Mucosa of stomach (tissue), 1 donor: ENCODE measurements at regions not wholly inside any gene's neighbourhood (a gene's known extent, or its start where the extent isn't known, plus 50 kb on each side); places are given as distances from the start of the nearest gene placed in this dataset.

Experiments
- H3K27me3 ChIP-seq: one replicate; pipeline ENCODE4 v1.7.0; 2013; ENCODE audit warnings: mild to moderate bottlenecking, low read length; ENCODE audit not compliant: control insufficient read depth, insufficient read depth
- H3K36me3 ChIP-seq: one replicate; pipeline ENCODE4 v1.7.0; 2013; ENCODE audit warnings: low read length; ENCODE audit not compliant: control insufficient read depth, insufficient read depth
- H3K4me1 ChIP-seq: one replicate; pipeline ENCODE4 v1.7.0; 2013; ENCODE audit warnings: mild to moderate bottlenecking, low read length; ENCODE audit not compliant: control insufficient read depth, insufficient read depth
- H3K4me3 ChIP-seq: one replicate; pipeline ENCODE4 v1.7.0; 2013; ENCODE audit warnings: low read length
- H3K9ac ChIP-seq: one replicate; pipeline ENCODE4 v1.7.0; 2013; ENCODE audit warnings: mild to moderate bottlenecking, low read length, moderate library complexity
- H3K9me3 ChIP-seq: one replicate; pipeline ENCODE4 v1.7.0; 2013; ENCODE audit warnings: mild to moderate bottlenecking, low read length, moderate library complexity; ENCODE audit not compliant: control insufficient read depth
- donor health status: Pancreatic carcinoma.

DNA sequence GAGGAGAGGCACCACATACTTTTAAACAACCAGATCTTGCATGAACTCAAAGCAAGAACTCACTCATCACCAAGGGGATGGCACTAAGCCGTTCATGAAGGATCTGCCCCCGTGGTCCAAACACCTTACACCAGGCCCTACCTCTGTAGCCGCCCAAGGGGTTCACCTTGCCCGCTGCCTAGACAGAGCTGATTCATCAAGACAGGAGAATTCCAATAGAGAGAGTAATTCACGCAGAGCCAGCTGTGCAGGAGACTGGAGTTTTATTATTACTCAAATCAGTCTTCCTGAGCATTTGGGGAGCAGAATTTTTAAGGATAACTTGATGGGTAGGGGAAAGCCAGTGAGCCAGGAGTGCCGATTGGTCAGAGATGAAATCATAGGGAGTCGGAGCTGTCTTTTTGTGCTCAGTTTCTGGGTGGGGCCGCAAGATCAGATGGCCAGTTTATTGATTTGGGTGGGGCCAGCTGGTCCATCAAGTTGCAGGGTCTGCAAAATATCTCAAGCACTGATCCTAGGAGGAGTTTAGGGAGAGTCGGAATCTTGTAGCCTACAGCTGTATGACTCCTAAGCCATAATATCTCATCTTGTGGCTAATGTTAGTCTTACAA, 364.7 kb downstream of the PCDH7 start:
- H3K36me3 ChIP-seq = no peaks in the 10 kb centered on the region
- no peaks in the 10 kb centered on the region for H3K27me3 ChIP-seq
- H3K4me1 ChIP-seq = peaks cover 8% of the 10 kb centered on the region
- no peaks in the 10 kb centered on the region for H3K9me3 ChIP-seq
- H3K9ac ChIP-seq = no peak overlapping the region
- no peak overlapping the region for H3K4me3 ChIP-seq

GRCh38 chr4:31085689-31086088, 365.5 kb downstream of the PCDH7 start:
- H3K9ac ChIP-seq = no peak overlapping the region
- H3K4me3 ChIP-seq = no peak overlapping the region
- no peaks in the 10 kb centered on the region for H3K27me3 ChIP-seq
- no peaks in the 10 kb centered on the region for H3K9me3 ChIP-seq
- no peaks in the 10 kb centered on the region for H3K36me3 ChIP-seq
- peaks cover 10% of the 10 kb centered on the region for H3K4me1 ChIP-seq

DNA sequence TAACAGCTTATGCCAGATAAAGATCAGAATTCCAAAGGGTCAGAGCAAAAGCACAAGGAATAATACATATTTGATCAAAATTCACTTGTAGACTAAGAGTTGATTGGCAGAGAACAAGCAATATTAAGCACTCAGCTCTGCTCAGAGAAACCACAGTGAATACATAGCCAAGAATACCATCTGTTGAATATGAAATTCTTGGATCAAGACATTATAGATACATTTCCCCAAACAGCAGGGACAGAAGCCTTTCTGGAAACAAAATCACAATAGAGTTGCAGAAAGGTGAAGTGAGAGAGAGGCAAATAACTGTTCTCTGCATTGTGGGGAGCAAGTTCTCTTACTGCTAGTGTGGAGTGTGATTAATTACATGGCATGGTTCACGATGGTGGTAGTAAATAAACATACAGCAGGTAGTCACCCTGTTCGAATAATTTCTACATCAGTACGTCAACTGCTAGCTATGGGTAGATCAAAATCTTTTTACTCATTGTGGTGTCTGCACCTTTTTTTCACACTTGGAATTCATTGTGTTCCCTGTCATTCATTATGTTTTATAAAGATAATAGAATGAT, 366.7 kb downstream of the PCDH7 start:
- H3K4me1 ChIP-seq = peaks cover 10% of the 10 kb centered on the region

GRCh38 chr4:31088600-31089230, 368.5 kb downstream of the PCDH7 start:
- no peaks in the 10 kb centered on the region for H3K36me3 ChIP-seq
- H3K4me1 ChIP-seq = peaks cover 10% of the 10 kb centered on the region
- H3K4me3 ChIP-seq = no peak overlapping the region
- no peak overlapping the region for H3K9ac ChIP-seq
- H3K9me3 ChIP-seq = no peaks in the 10 kb centered on the region
- no peaks in the 10 kb centered on the region for H3K27me3 ChIP-seq

More for the DNA sequence above, 366.7 kb downstream of the PCDH7 start:
- Histone ChIP-seq H3K27me3 (no peaks in the 10 kb centered on the region), H3K36me3 (no peaks in the 10 kb centered on the region), H3K9me3 (no peaks in the 10 kb centered on the region), H3K4me3 (no peak overlapping the region), H3K9ac (no peak overlapping the region)

- Histone ChIP-seq H3K9ac (no peak overlapping the region), H3K4me1 (peaks cover 10% of the 10 kb centered on the region), H3K27me3 (no peaks in the 10 kb centered on the region), H3K9me3 (no peaks in the 10 kb centered on the region), H3K36me3 (no peaks in the 10 kb centered on the region), H3K4me3 (no peak overlapping the region)
Observed at GRCh38 chr4:31089815-31090214, 369.6 kb downstream of the PCDH7 start.

DNA sequence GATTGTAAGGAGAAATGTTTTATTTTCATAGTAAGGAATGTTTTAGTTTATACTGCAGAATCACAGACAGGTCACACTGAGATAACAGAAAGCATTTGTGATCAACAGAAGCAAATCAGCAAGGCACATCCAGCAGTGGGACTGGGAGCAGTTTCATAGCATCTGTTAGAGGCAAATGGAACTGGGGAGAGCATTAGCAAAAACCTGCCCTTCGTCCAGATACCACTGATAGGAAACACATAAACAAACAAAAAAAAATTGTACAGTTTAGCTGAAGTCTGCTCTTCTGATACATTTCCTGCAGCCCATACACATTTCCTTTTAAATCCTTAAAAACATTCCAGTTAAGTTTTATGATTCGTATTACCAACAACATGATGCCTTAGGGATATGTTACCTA, 374.3 kb downstream of the PCDH7 start:
- H3K4me1 ChIP-seq = peaks cover 5% of the 10 kb centered on the region
- H3K27me3 ChIP-seq = no peaks in the 10 kb centered on the region
- no peaks in the 10 kb centered on the region for H3K36me3 ChIP-seq
- H3K9ac ChIP-seq = no peak overlapping the region
- H3K4me3 ChIP-seq = no peak overlapping the region
- no peaks in the 10 kb centered on the region for H3K9me3 ChIP-seq

- H3K36me3 ChIP-seq = no peaks in the 10 kb centered on the region
- no peaks in the 10 kb centered on the region for H3K27me3 ChIP-seq
- H3K9me3 ChIP-seq = no peaks in the 10 kb centered on the region
- H3K4me1 ChIP-seq = no peaks in the 10 kb centered on the region
- H3K9ac ChIP-seq = no peak overlapping the region
- no peak overlapping the region for H3K4me3 ChIP-seq
Observed at GRCh38 chr4:31097999-31098398, 377.8 kb downstream of the PCDH7 start.

GRCh38 chr4:31100536-31100935, 380.4 kb downstream of the PCDH7 start:
- H3K27me3 ChIP-seq = no peaks in the 10 kb centered on the region
- H3K4me3 ChIP-seq = no peak overlapping the region
- H3K9ac ChIP-seq = no peak overlapping the region
- H3K9me3 ChIP-seq = no peaks in the 10 kb centered on the region
- H3K4me1 ChIP-seq = peaks cover 6% of the 10 kb centered on the region
- H3K36me3 ChIP-seq = no peaks in the 10 kb centered on the region

DNA sequence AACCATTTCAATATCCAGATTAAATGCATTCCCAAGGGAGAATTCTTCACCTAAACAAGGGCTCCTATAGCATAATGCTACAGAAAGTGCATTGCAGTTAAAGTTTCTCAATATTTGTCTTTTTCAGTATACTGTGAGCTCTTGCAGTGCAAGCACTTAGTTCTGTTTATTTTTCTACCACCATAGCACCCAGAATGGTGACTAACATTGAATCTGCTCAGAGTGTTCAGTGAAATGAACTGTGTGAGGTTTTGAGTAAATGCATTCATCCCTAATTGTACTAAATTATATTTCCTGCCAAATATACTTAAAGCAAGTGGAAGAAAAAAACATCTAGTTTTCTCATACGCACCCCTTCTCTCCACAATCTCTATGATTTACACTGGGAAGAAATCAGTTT, 383.9 kb downstream of the PCDH7 start:
- H3K27me3 ChIP-seq = no peaks in the 10 kb centered on the region
- peaks cover 6% of the 10 kb centered on the region for H3K4me1 ChIP-seq
- no peak overlapping the region for H3K9ac ChIP-seq
- no peaks in the 10 kb centered on the region for H3K36me3 ChIP-seq
- H3K4me3 ChIP-seq = no peak overlapping the region
- no peaks in the 10 kb centered on the region for H3K9me3 ChIP-seq

- Histone ChIP-seq H3K36me3 (no peaks in the 10 kb centered on the region), H3K9ac (no peak overlapping the region), H3K4me3 (no peak overlapping the region), H3K4me1 (peaks cover 6% of the 10 kb centered on the region), H3K27me3 (no peaks in the 10 kb centered on the region), H3K9me3 (no peaks in the 10 kb centered on the region)
Observed at GRCh38 chr4:31104577-31104976, 384.4 kb downstream of the PCDH7 start.

GRCh38 chr4:31106419-31106818, 386.2 kb downstream of the PCDH7 start:
- H3K9ac ChIP-seq = no peak overlapping the region
- H3K4me3 ChIP-seq = no peak overlapping the region
- H3K27me3 ChIP-seq = no peaks in the 10 kb centered on the region
- no peaks in the 10 kb centered on the region for H3K9me3 ChIP-seq
- H3K36me3 ChIP-seq = no peaks in the 10 kb centered on the region
- peaks cover 6% of the 10 kb centered on the region for H3K4me1 ChIP-seq

DNA sequence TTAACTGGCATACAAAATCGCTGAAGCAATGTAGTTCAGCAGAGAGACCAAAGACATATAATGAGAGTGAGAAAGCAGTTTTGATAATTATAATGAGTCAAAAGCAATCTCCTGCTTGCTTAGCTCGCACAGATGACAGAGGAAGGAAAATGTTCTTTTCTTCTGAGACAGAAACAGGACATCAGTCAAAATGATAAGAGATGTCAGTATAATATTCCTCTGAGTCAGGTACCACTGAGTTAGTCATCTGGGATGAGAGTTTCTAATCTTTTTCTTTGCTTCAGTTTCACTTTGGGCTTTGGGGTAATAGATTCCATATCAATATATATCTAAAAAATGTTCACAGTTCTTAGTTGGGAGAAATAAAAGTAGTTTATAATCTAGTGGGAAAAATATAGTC, 387.2 kb downstream of the PCDH7 start:
- Histone ChIP-seq H3K27me3 (no peaks in the 10 kb centered on the region), H3K36me3 (no peaks in the 10 kb centered on the region), H3K4me3 (no peak overlapping the region), H3K9ac (no peak overlapping the region), H3K9me3 (no peaks in the 10 kb centered on the region), H3K4me1 (peaks cover 6% of the 10 kb centered on the region)
